ENCODE measurements at regions not wholly inside any gene's neighbourhood (a gene's known extent, or its start where the extent isn't known, plus 50 kb on each side); places are given as distances from the start of the nearest gene placed in this dataset.

- TF ChIP-seq CTCF (IDR thresholded peaks at IDR 0.05) (no peak), ZFX (IDR thresholded peaks at IDR 0.05; ENCODE audit: borderline replicate concordance) (no peak)
These were observed 1237.5 kb downstream of the ZPLD1 start for GRCh38 chr3:103672346-103672745.

Data from 22Rv1 (cell line).